Muscle of leg (tissue), 3 donors: ENCODE measurements at regions not wholly inside any gene's neighbourhood (a gene's known extent, or its start where the extent isn't known, plus 50 kb on each side); places are given as distances from the start of the nearest gene placed in this dataset.

ENCODE experiments used
- DNase-seq: peaks from one replicate; pipeline ENCODE4 v3.0.0; 2013
- H3K27ac ChIP-seq: one replicate; pipeline ENCODE4 v1.5.1; 2013; ENCODE audit warnings: mild to moderate bottlenecking, low read length, control low read depth
- H3K27me3 ChIP-seq: one replicate; pipeline ENCODE4 v1.6.1; 2013; ENCODE audit warnings: low read length; ENCODE audit not compliant: control insufficient read depth, insufficient read depth
- H3K36me3 ChIP-seq: one replicate; pipeline ENCODE4 v1.6.1; 2013; ENCODE audit warnings: low read length; ENCODE audit not compliant: control insufficient read depth, insufficient read depth
- H3K4me1 ChIP-seq: one replicate; pipeline ENCODE4 v1.6.1; 2013; ENCODE audit warnings: low read length; ENCODE audit not compliant: control insufficient read depth, insufficient read depth
- H3K4me3 ChIP-seq: one replicate; pipeline ENCODE4 v1.5.1; 2013; ENCODE audit warnings: low read length, control low read depth
- H3K9me3 ChIP-seq: replicated peaks from 2 replicates; pipeline ENCODE4 v1.6.1; 2013; ENCODE audit warnings: low read depth, low read length; ENCODE audit not compliant: control insufficient read depth
- WGBS: methylation state at CpG from one replicate; pipeline ENCODE4 v1.1.5; 2013; ENCODE audit warnings: missing lambda C conversion rate; ENCODE audit not compliant: insufficient coverage; 5-methylcytosine and 5-hydroxymethylcytosine counted together

GRCh38 chr18:14031053-14031452 is 101.2 kb downstream of the ZNF519 start:
- H3K27ac ChIP-seq: no peak overlapping the region
- no peaks in the 10 kb centered on the region for H3K4me1 ChIP-seq
- no peak overlapping the region for H3K4me3 ChIP-seq
- no peaks in the 10 kb centered on the region for H3K36me3 ChIP-seq
- no peak for DNase-seq
- WGBS: 67% methylated on average over 1 of the region's 7 CpGs
- peaks cover 5% of the 10 kb centered on the region for H3K9me3 ChIP-seq
- no peaks in the 10 kb centered on the region for H3K27me3 ChIP-seq

GRCh38 chr18:14029512-14029911 is 102.7 kb downstream of the ZNF519 start:
- Histone ChIP-seq H3K4me1 (no peaks in the 10 kb centered on the region), H3K9me3 (peaks cover 2% of the 10 kb centered on the region), H3K36me3 (no peaks in the 10 kb centered on the region), H3K4me3 (no peak overlapping the region), H3K27me3 (no peaks in the 10 kb centered on the region), H3K27ac (no peak overlapping the region)
- no peak for DNase-seq

DNA sequence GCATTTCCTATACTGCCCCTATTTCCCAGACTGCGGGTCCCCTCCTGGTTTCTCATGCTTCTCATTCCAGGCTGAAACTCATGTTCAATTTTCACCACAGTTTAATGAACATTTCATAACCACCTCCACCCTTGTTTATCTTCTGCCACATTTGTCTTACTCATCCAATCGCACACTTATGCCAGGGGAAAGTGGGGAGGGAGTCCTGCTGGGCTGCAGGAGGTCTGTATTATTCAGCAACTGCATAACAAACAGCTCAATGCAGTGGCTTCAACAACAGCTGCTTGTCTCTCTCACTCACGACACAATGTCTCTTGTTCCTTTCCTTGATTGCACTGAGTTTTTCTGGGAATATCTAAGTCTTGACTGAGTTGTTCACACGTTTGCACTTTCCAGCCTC is 106.0 kb downstream of the ZNF519 start:
- WGBS: 59% methylated on average over 2 of the region's 4 CpGs
- H3K9me3 ChIP-seq: peaks cover 2% of the 10 kb centered on the region
- no peak overlapping the region for H3K4me3 ChIP-seq
- no peak for DNase-seq
- H3K36me3 ChIP-seq: no peaks in the 10 kb centered on the region
- H3K27me3 ChIP-seq: no peaks in the 10 kb centered on the region
- H3K27ac ChIP-seq: no peak overlapping the region
- no peaks in the 10 kb centered on the region for H3K4me1 ChIP-seq

DNA sequence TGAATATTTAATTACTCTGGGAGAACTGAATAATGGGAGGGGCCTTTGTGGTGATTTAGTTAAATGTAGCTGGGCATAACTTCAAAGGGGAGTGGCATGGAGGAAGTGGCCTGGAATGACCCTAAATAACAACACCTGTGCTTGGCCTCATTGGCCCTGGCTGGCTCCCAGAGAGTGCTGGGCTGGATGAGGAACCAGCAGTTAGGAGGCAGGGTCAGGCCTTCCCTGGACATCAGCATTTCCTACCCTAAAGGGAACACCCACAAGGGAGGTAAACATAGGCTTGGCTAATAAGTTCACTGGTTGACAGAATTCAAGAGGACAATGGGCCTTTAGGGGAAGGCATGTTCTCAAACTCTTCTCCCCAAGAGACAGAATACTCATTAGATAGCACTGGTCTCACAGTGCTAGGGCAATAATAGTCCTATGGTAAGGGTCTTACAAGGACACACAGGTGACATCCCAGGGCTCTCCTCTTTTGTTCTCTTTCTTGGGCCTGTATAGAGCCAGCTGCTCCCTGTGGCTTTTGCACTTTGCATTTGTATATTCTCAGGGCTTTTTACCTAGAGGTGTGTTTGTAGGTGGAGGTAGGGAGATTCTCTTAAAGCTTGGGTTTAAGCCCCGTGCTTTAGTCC is 106.8 kb downstream of the ZNF519 start:
- H3K36me3 ChIP-seq: no peaks in the 10 kb centered on the region
- no peak overlapping the region for H3K27ac ChIP-seq
- WGBS: no CpG with 5 or more reads among the region's 1 CpG
- no peaks in the 10 kb centered on the region for H3K27me3 ChIP-seq
- H3K4me3 ChIP-seq: no peak overlapping the region
- H3K9me3 ChIP-seq: no peaks in the 10 kb centered on the region
- DNase-seq: no peak
- H3K4me1 ChIP-seq: no peaks in the 10 kb centered on the region

- Histone ChIP-seq H3K4me1 (no peaks in the 10 kb centered on the region), H3K36me3 (no peaks in the 10 kb centered on the region), H3K4me3 (no peak overlapping the region), H3K27ac (no peak overlapping the region), H3K27me3 (no peaks in the 10 kb centered on the region), H3K9me3 (no peaks in the 10 kb centered on the region)
- WGBS: no CpG with 5 or more reads among the region's 1 CpG
- no peak for DNase-seq
These were observed 100.1 kb upstream of the MC2R start for GRCh38 chr18:14015416-14015815.

DNA sequence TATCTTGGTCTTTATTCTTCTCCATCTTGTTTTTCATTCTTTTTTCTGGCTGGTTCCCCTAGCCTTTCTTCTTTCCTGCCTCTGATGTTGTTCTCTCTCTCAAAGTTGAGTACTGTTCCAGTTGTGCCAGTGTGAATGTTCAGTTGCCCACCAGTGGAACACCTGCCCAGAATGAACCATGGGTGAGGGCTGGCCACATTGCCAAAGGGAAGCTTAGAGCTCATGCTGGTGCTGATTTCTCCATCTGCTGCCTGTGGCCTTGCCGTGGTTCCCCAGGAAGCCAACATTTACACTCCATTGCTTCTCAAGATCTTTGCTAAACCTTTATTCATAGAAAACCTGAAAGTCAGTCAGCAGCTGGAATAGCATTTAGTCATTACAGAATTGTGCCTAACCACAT is 99.1 kb upstream of the MC2R start:
- Histone ChIP-seq H3K27me3 (no peaks in the 10 kb centered on the region), H3K9me3 (no peaks in the 10 kb centered on the region), H3K4me1 (no peaks in the 10 kb centered on the region), H3K27ac (no peak overlapping the region), H3K4me3 (no peak overlapping the region), H3K36me3 (no peaks in the 10 kb centered on the region)
- WGBS: 100% methylated on average over 1 of the region's 1 CpG
- DNase-seq: no peak

GRCh38 chr18:14000884-14001283 is 85.5 kb upstream of the MC2R start:
- no peak for DNase-seq
- H3K27me3 ChIP-seq: no peaks in the 10 kb centered on the region

GRCh38 chr18:13999231-13999630 is 83.9 kb upstream of the MC2R start:
- H3K36me3 ChIP-seq: no peaks in the 10 kb centered on the region
- H3K27me3 ChIP-seq: no peaks in the 10 kb centered on the region
- 68% methylated on average over 5 of the region's 5 CpGs for WGBS
- no peak overlapping the region for H3K4me3 ChIP-seq
- no peaks in the 10 kb centered on the region for H3K4me1 ChIP-seq
- peaks cover 4% of the 10 kb centered on the region for H3K9me3 ChIP-seq
- no peak overlapping the region for H3K27ac ChIP-seq
- no peak for DNase-seq

More at GRCh38 chr18:14000884-14001283, 85.5 kb upstream of the MC2R start:
- Histone ChIP-seq H3K36me3 (no peaks in the 10 kb centered on the region), H3K9me3 (peaks cover 4% of the 10 kb centered on the region), H3K4me3 (no peak overlapping the region), H3K4me1 (no peaks in the 10 kb centered on the region), H3K27ac (no peak overlapping the region)
- 60% methylated on average over 1 of the region's 7 CpGs for WGBS

- no peak overlapping the region for H3K27ac ChIP-seq
- WGBS: 80% methylated on average over 6 of the region's 9 CpGs
- no peaks in the 10 kb centered on the region for H3K4me1 ChIP-seq
- no peak overlapping the region for H3K4me3 ChIP-seq
- no peak for DNase-seq
- H3K36me3 ChIP-seq: no peaks in the 10 kb centered on the region
- no peaks in the 10 kb centered on the region for H3K27me3 ChIP-seq
- H3K9me3 ChIP-seq: peaks cover 4% of the 10 kb centered on the region
These were observed 83.2 kb upstream of the MC2R start for GRCh38 chr18:13998571-13998970.

DNA sequence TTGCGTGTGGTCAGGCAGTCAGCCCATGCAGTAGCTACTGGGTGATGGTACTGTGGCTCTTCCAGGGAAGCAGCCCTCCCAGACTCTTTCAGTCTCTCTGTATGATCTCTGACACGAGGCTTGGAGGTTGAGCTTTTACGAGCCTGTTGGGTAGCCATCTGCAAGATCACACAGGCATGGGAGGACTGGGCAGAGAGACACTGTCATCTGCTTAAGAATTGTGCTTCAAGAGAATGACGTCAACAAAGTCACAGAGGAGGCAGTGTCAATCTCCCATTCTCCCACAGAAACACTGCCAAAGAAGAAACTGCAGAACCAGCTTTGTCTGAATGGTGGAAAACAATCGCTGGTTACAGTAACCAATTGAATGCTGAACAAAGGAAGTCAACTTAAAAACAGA is 78.4 kb upstream of the MC2R start:
- no peak overlapping the region for H3K27ac ChIP-seq
- no peaks in the 10 kb centered on the region for H3K4me1 ChIP-seq
- H3K36me3 ChIP-seq: no peaks in the 10 kb centered on the region
- H3K27me3 ChIP-seq: no peaks in the 10 kb centered on the region
- no peak for DNase-seq
- no peak overlapping the region for H3K4me3 ChIP-seq
- WGBS: 60% methylated on average over 2 of the region's 5 CpGs
- peaks cover 2% of the 10 kb centered on the region for H3K9me3 ChIP-seq
